NCI-H526 treated with DMSO at 0.1 percent for 48 hours (cell line): ENCODE measurements at regions not wholly inside any gene's neighbourhood (a gene's known extent, or its start where the extent isn't known, plus 50 kb on each side); places are given as distances from the start of the nearest gene placed in this dataset.
"Not testable (repeated sequence)": the region's sequence is repeated elsewhere in the genome, so short reads cannot be mapped to it uniquely, and the experiment has no call there.

Experiments
- DNase-seq: peaks from one replicate; lab custom pipeline; 2025; lab: John Stamatoyannopoulos, UW

- DNase-seq: not testable (repeated sequence)
These were observed 61.3 kb downstream of the AIPL1 start for GRCh38 chr17:6373599-6373998.

GRCh38 chr17:6366221-6366666 lies 68.7 kb downstream of the AIPL1 start:
- DNase-seq: no peak

- DNase-seq: no peak
These were observed 69.5 kb downstream of the AIPL1 start for GRCh38 chr17:6365200-6365943.

- no peak for DNase-seq
These were observed 73.2 kb downstream of the AIPL1 start for GRCh38 chr17:6361733-6362132.

- no peak for DNase-seq
These were observed 76.8 kb downstream of the AIPL1 start for GRCh38 chr17:6358131-6358530.

- DNase-seq: no peak
These were observed 78.4 kb downstream of the AIPL1 start for GRCh38 chr17:6356562-6356961.

- no peak for DNase-seq
These were observed 79.7 kb downstream of the AIPL1 start for GRCh38 chr17:6355196-6355595.

GRCh38 chr17:6352801-6353560 lies 81.9 kb downstream of the AIPL1 start:
- DNase-seq: no peak

- no peak for DNase-seq
These were observed 82.9 kb downstream of the AIPL1 start for GRCh38 chr17:6352016-6352415.

- DNase-seq: no peak
These were observed 84.1 kb downstream of the AIPL1 start for GRCh38 chr17:6350806-6351205.

- DNase-seq: no peak
These were observed 86.0 kb downstream of the AIPL1 start for GRCh38 chr17:6348891-6349290.

GRCh38 chr17:6347776-6348175 lies 87.1 kb downstream of the AIPL1 start:
- DNase-seq: no peak

GRCh38 chr17:6346986-6347385 lies 87.9 kb downstream of the AIPL1 start:
- DNase-seq: no peak

- no peak for DNase-seq
These were observed 88.7 kb downstream of the AIPL1 start for GRCh38 chr17:6346156-6346786.

GRCh38 chr17:6343736-6344135 lies 91.2 kb downstream of the AIPL1 start:
- DNase-seq: no peak

GRCh38 chr17:6343191-6343590 lies 91.7 kb downstream of the AIPL1 start:
- no peak for DNase-seq

GRCh38 chr17:6340708-6341107 lies 94.2 kb downstream of the AIPL1 start:
- no peak for DNase-seq

- DNase-seq: no peak
These were observed 100.5 kb downstream of the AIPL1 start for GRCh38 chr17:6334386-6334785.

- no peak for DNase-seq
These were observed 104.0 kb downstream of the AIPL1 start for GRCh38 chr17:6330936-6331335.

- no peak for DNase-seq
These were observed 106.6 kb downstream of the AIPL1 start for GRCh38 chr17:6328279-6328678.

- no peak for DNase-seq
These were observed 107.9 kb downstream of the AIPL1 start for GRCh38 chr17:6327007-6327406.

- no peak for DNase-seq
These were observed 108.4 kb downstream of the AIPL1 start for GRCh38 chr17:6326483-6326882.

GRCh38 chr17:6325741-6326140 lies 109.2 kb downstream of the AIPL1 start:
- no peak for DNase-seq
